H1 (cell line): ENCODE measurements at regions not wholly inside any gene's neighbourhood (a gene's known extent, or its start where the extent isn't known, plus 50 kb on each side); places are given as distances from the start of the nearest gene placed in this dataset.

Source experiments
- BCL11A ChIP-seq, 2 experiments: IDR thresholded peaks; one replicate each; pipeline ENCODE4 v1.6.1; 2011; ENCODE audit warnings: low read depth in 2 of 2, low read length in 2 of 2, mild to moderate bottlenecking in 2 of 2
- NRF1 ChIP-seq: IDR thresholded peaks from 2 replicates; pipeline ENCODE4 v1.6.1; 2011; ENCODE audit warnings: mild to moderate bottlenecking, low read depth, low read length, improper control_type of control experiment
- PHF8 ChIP-seq: fragments of 200-600 bp; sonication (generic); conservative IDR thresholded peaks from 2 replicates; pipeline ENCODE4 v1.7.1; 2012; ENCODE audit warnings: low read depth, mild to moderate bottlenecking, inconsistent platforms, low read length, moderate library complexity
- POU5F1 ChIP-seq: IDR thresholded peaks from 2 replicates; pipeline ENCODE4 v1.6.1; 2011; ENCODE audit warnings: low read depth, mild to moderate bottlenecking, low read length, moderate library complexity
- RXRA ChIP-seq: IDR thresholded peaks from 2 replicates; pipeline ENCODE4 v1.6.1; 2011; ENCODE audit warnings: low read depth, mild to moderate bottlenecking, low read length, moderate library complexity; ENCODE audit not compliant: insufficient read depth
- SUZ12 ChIP-seq: fragments of 200-600 bp; sonication (generic); IDR thresholded peaks from 2 replicates; pipeline ENCODE4 v1.6.1; 2012; ENCODE audit warnings: mild to moderate bottlenecking, inconsistent platforms, low read length, moderate library complexity, mixed read lengths
- TCF12 ChIP-seq: IDR thresholded peaks from 2 replicates; pipeline ENCODE4 v1.6.1; 2011; ENCODE audit warnings: low read depth, mild to moderate bottlenecking, low read length
- TF ChIP-seq, protein P1 (sequence below): IDR thresholded peaks from 2 replicates; pipeline ENCODE4 v1.6.1; 2012; ENCODE audit warnings: inconsistent platforms

DNA sequence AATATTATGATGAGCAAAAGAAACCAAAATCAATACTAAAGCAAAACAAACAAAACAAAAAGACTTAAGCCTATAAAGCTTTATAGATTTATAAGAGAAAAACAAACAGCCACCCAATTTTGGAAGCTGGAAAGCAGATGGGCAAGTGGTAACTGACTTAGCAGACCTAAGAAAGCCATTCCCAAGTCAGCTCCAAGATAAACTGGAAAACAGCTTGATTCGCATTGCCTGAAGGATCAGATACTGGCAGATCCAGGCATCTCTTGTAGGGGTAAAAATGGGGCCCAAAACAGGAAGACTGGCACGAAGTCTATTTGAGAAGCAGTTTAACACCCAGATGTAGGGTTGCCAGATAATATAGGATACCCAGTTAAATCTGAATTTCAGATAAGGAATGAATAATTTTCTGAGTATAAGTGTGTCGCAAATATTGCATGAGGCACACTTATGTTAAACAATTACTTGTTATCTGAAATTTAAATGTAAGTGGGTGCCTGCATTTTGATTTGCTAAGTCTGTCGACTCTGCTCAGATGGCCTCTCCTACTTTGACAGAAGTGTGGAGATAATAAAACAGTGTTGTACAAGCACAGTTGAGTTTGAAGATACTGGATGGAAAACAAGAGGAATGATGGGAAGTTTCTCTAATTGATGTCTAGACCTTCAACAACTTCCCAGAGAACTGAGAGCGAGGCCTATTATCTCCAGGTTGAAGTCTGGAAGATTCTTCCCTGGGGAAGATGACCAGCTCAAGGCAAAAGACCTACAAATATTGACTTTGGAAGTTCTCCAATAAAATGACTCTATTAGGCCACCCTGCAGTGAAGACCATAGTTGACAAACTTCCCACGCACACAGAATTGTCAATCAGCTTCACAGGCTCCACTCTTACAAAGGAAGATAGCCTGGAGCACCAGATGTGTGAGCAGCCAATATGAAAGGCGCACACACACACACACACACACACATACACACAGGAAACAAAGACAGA is 113.4 kb downstream of the FAM50B start (continued):
- TF ChIP-seq BCL11A (IDR thresholded peaks at IDR 0.05; ENCODE audit: low read depth in 2 of 2, low read length in 2 of 2): no peak
- no peak for TF ChIP-seq NRF1
- no peak for TF ChIP-seq SUZ12
- TF ChIP-seq, protein P1, sequence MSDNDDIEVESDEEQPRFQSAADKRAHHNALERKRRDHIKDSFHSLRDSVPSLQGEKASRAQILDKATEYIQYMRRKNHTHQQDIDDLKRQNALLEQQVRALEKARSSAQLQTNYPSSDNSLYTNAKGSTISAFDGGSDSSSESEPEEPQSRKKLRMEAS: no peak
- TF ChIP-seq TCF12: no peak
- TF ChIP-seq POU5F1: no peak
- no peak for TF ChIP-seq RXRA
- TF ChIP-seq PHF8: no peak
